WTC11 (cell line): ENCODE measurements at regions not wholly inside any gene's neighbourhood (a gene's known extent, or its start where the extent isn't known, plus 50 kb on each side); places are given as distances from the start of the nearest gene placed in this dataset.

Experiments used
- ATAC-seq: fragments of 200-7000 bp; cut with Tn5 transposase; 2 replicates; pipeline ENCODE4 v1.10.0; 2021; ENCODE audit warnings: mild to moderate bottlenecking, moderate library complexity
- CTCF ChIA-PET: fragments of 300-600 bp; sonication (Branson Sonifier 250); formaldehyde crosslinking; loops from one replicate; lab custom pipeline; 2021; ENCODE audit warnings: antibody characterized with exemption; lab: Charles Lee
- POLR2A ChIA-PET: fragments of 350-600 bp; sonication (Branson Sonifier 250); formaldehyde crosslinking; loops from one replicate; lab custom pipeline; 2021; ENCODE audit warnings: antibody characterized with exemption; lab: Charles Lee
- DNase-seq: peaks from one replicate; pipeline ENCODE4 v3.0.0; 2021; ENCODE audit warnings: low spot score
- H3K27ac Mint-ChIP-seq: 2 replicates; pipeline ENCODE4 v1.8.0; 2021; ENCODE audit warnings: mixed read lengths
- H3K27me3 Mint-ChIP-seq: 2 replicates; pipeline ENCODE4 v1.8.0; 2021; ENCODE audit warnings: low read depth, mild to moderate bottlenecking, moderate library complexity, mixed read lengths
- H3K36me3 Mint-ChIP-seq: 2 replicates; pipeline ENCODE4 v1.8.0; 2021; ENCODE audit warnings: mixed read lengths
- H3K4me1 Mint-ChIP-seq: 2 replicates; pipeline ENCODE4 v1.8.0; 2022; ENCODE audit warnings: mixed read lengths
- H3K4me3 Mint-ChIP-seq: 2 replicates; pipeline ENCODE4 v1.8.0; 2021; ENCODE audit warnings: mild to moderate bottlenecking, moderate library complexity, mixed read lengths
- H3K9me3 Mint-ChIP-seq: 2 replicates; pipeline ENCODE4 v1.8.0; 2021; ENCODE audit warnings: mixed read lengths
- ATF3 ChIP-seq: sonication (generic); formaldehyde crosslinking; conservative IDR thresholded peaks from 2 replicates; pipeline ENCODE4 v1.8.1; 2022; ENCODE audit warnings: mild to moderate bottlenecking, missing genetic modification reagents
- ATF6 ChIP-seq: sonication (generic); formaldehyde crosslinking; IDR thresholded peaks from 2 replicates; pipeline ENCODE4 v1.8.1; 2023; ENCODE audit warnings: mild to moderate bottlenecking, missing genetic modification reagents
- CBFB ChIP-seq: sonication (generic); formaldehyde crosslinking; IDR thresholded peaks from 2 replicates; pipeline ENCODE4 v1.8.1; 2022; ENCODE audit warnings: mild to moderate bottlenecking, low read depth, missing genetic modification reagents
- E2F4 ChIP-seq: sonication (generic); formaldehyde crosslinking; IDR thresholded peaks from 2 replicates; pipeline ENCODE4 v1.8.1; 2022; ENCODE audit warnings: low read depth, mild to moderate bottlenecking, moderate library complexity, missing genetic modification reagents, borderline replicate concordance
- E2F5 ChIP-seq: sonication (generic); formaldehyde crosslinking; IDR thresholded peaks from 2 replicates; pipeline ENCODE4 v1.8.1; 2022; ENCODE audit warnings: mild to moderate bottlenecking, moderate library complexity, missing genetic modification reagents
- ETV6 ChIP-seq: sonication (generic); formaldehyde crosslinking; IDR thresholded peaks from 2 replicates; pipeline ENCODE4 v1.8.1; 2022; ENCODE audit warnings: mild to moderate bottlenecking, missing genetic modification reagents
- IRF1 ChIP-seq: sonication (generic); formaldehyde crosslinking; IDR thresholded peaks from 2 replicates; pipeline ENCODE4 v1.8.0; 2023; ENCODE audit warnings: missing genetic modification reagents
- JUN ChIP-seq: sonication (generic); formaldehyde crosslinking; IDR thresholded peaks from 2 replicates; pipeline ENCODE4 v1.8.0; 2023; ENCODE audit warnings: mild to moderate bottlenecking, missing genetic modification reagents
- MLX ChIP-seq: sonication (generic); formaldehyde crosslinking; IDR thresholded peaks from 2 replicates; pipeline ENCODE4 v1.8.1; 2023; ENCODE audit warnings: mild to moderate bottlenecking, missing genetic modification reagents, moderate library complexity
- ZBTB43 ChIP-seq: sonication (generic); formaldehyde crosslinking; IDR thresholded peaks from 2 replicates; pipeline ENCODE4 v1.8.1; 2023; ENCODE audit warnings: mild to moderate bottlenecking, missing genetic modification reagents
- ZNF317 ChIP-seq: sonication (generic); formaldehyde crosslinking; IDR thresholded peaks from 2 replicates; pipeline ENCODE4 v1.8.1; 2023; ENCODE audit warnings: low read depth, mild to moderate bottlenecking, moderate library complexity, missing genetic modification reagents, borderline replicate concordance
- ZNF532 ChIP-seq: fragments of 250-450 bp; sonication (Bioruptor Pico); IDR thresholded peaks from 2 replicates; pipeline ENCODE4 v1.9.0; 2021; ENCODE audit warnings: mild to moderate bottlenecking, borderline replicate concordance
- ZSCAN18 ChIP-seq: fragments of 250-450 bp; sonication (Bioruptor Pico); IDR thresholded peaks from 2 replicates; pipeline ENCODE4 v2.1.2; 2022; ENCODE audit warnings: mild to moderate bottlenecking, moderate library complexity

- H3K4me3 Mint-ChIP-seq = no peak overlapping the region
- ATAC-seq = no peak
- DNase-seq = no peak
- ChIA-PET POLR2A (no interaction called here), CTCF (interaction anchor here (1.1 kb wide), 1 partner anchor 162 kb away, joined by 3 read pairs; no protein-coding TSS in a partner anchor)
- H3K9me3 Mint-ChIP-seq = no peaks in the 10 kb centered on the region
- no peaks in the 10 kb centered on the region for H3K4me1 Mint-ChIP-seq
- no peaks in the 10 kb centered on the region; the same call in 1 of the 2 replicates for H3K27me3 Mint-ChIP-seq
- no peaks in the 10 kb centered on the region for H3K36me3 Mint-ChIP-seq
- no peak overlapping the region for H3K27ac Mint-ChIP-seq
- TF ChIP-seq IRF1 (CRISPR knock-in tag) (no peak), ZBTB43 (CRISPR knock-in tag) (no peak), ATF3 (CRISPR knock-in tag) (no peak)
Measured at GRCh38 chr14:22397221-22397737, 191.7 kb downstream of the DAD1 start.

GRCh38 chr14:22395803-22396202 is 193.2 kb downstream of the DAD1 start:
- Mint-ChIP-seq H3K27ac (no peak overlapping the region), H3K9me3 (no peaks in the 10 kb centered on the region), H3K36me3 (no peaks in the 10 kb centered on the region), H3K4me1 (no peaks in the 10 kb centered on the region), H3K27me3 (no peaks in the 10 kb centered on the region; the same call in 1 of the 2 replicates), H3K4me3 (no peak overlapping the region)
- TF ChIP-seq CBFB (CRISPR knock-in tag) = no peak
- no peak for TF ChIP-seq E2F5 (CRISPR knock-in tag)
- TF ChIP-seq ATF6 (CRISPR knock-in tag) = no peak
- no peak for TF ChIP-seq ZNF317
- TF ChIP-seq ZNF532 (CRISPR knock-in tag) = no peak
- TF ChIP-seq JUN (CRISPR knock-in tag) = no peak
- no peak for TF ChIP-seq ETV6
- no peak for TF ChIP-seq ZSCAN18 (CRISPR knock-in tag)
- TF ChIP-seq MLX (CRISPR knock-in tag) = no peak
- no peak for TF ChIP-seq E2F4
- DNase-seq (no peak), ATAC-seq (no peak)
- CTCF ChIA-PET = interaction anchor here (0.9 to 1.0 kb wide), 2 partner anchors 21 to 76 kb away, joined by 3 to 4 read pairs; no protein-coding TSS in a partner anchor
- POLR2A ChIA-PET = no interaction called here
